Choroid plexus epithelial cell (primary cell): ENCODE measurements at regions not wholly inside any gene's neighbourhood (a gene's known extent, or its start where the extent isn't known, plus 50 kb on each side); places are given as distances from the start of the nearest gene placed in this dataset.

ENCODE experiments used
- DNase-seq: peaks from one replicate; pipeline ENCODE4 v3.0.0-alpha.2; 2010; ENCODE audit warnings: low read depth
- H3K4me3 ChIP-seq: 2 replicates; pipeline ENCODE4 v1.5.1; 2011; ENCODE audit warnings: low read depth, mild to moderate bottlenecking, control low read depth, low read length, moderate library complexity
- CTCF ChIP-seq: conservative IDR thresholded peaks from 2 replicates; pipeline ENCODE4 v1.5.1; 2011; ENCODE audit warnings: low read depth, mild to moderate bottlenecking, control low read depth, inconsistent platforms, low read length, moderate library complexity

- TF ChIP-seq CTCF = no peak
- DNase-seq = no peak
- H3K4me3 ChIP-seq = no peak overlapping the region
Observed at GRCh38 chr2:17252258-17252657, 266.0 kb downstream of the RAD51AP2 start.

GRCh38 chr2:17251171-17251570 lies 267.1 kb downstream of the RAD51AP2 start:
- no peak for DNase-seq
- H3K4me3 ChIP-seq = no peak overlapping the region
- TF ChIP-seq CTCF = no peak

GRCh38 chr2:17249249-17249648 lies 269.0 kb downstream of the RAD51AP2 start:
- no peak for TF ChIP-seq CTCF
- no peak for DNase-seq
- no peak overlapping the region for H3K4me3 ChIP-seq

GRCh38 chr2:17245906-17246305 lies 272.3 kb downstream of the RAD51AP2 start:
- no peak overlapping the region for H3K4me3 ChIP-seq
- no peak for DNase-seq
- no peak for TF ChIP-seq CTCF

- no peak for TF ChIP-seq CTCF
- H3K4me3 ChIP-seq = no peak overlapping the region
- DNase-seq = no peak
Observed at GRCh38 chr2:17242813-17243485, 275.3 kb downstream of the RAD51AP2 start.

- TF ChIP-seq CTCF = no peak
- no peak overlapping the region for H3K4me3 ChIP-seq
- no peak for DNase-seq
Observed at GRCh38 chr2:17239550-17239949, 278.7 kb downstream of the RAD51AP2 start.

- H3K4me3 ChIP-seq = no peak overlapping the region
- TF ChIP-seq CTCF = no peak
- no peak for DNase-seq
Observed at GRCh38 chr2:17235167-17235566, 283.1 kb downstream of the RAD51AP2 start.
